K562 (cell line): ENCODE measurements at regions not wholly inside any gene's neighbourhood (a gene's known extent, or its start where the extent isn't known, plus 50 kb on each side); places are given as distances from the start of the nearest gene placed in this dataset.

Source experiments
- CBX1 ChIP-seq: sonication (generic); IDR thresholded peaks from 2 replicates; pipeline ENCODE4 v1.6.1; 2016; ENCODE audit warnings: antibody characterized with exemption, low read depth, mild to moderate bottlenecking
- CHD4 ChIP-seq: fragments of 200-600 bp; sonication (generic); IDR thresholded peaks from 3 replicates; pipeline ENCODE4 v1.6.1; 2012; ENCODE audit warnings: low read depth, mild to moderate bottlenecking, mixed read lengths, low read length, inconsistent platforms; ENCODE audit not compliant: insufficient read depth, insufficient replicate concordance, poor library complexity, severe bottlenecking
- CTCF ChIP-seq, 3 experiments: IDR thresholded peaks in 2 of 3; conservative IDR thresholded peaks in 1 of 3; 2 replicates each; pipeline ENCODE4 v1.5.1; 2011 to 2012; ENCODE audit warnings: low read length in 3 of 3, mild to moderate bottlenecking in 3 of 3, control low read depth in 2 of 3, improper control_type of control experiment in 1 of 3, inconsistent platforms in 1 of 3, low read depth in 1 of 3, mixed read lengths in 1 of 3, moderate library complexity in 1 of 3; ENCODE audit not compliant: insufficient read depth in 2 of 3
- HLTF ChIP-seq: fragments of 450-650 bp; IDR thresholded peaks from 2 replicates; pipeline ENCODE4 v1.6.1; 2016
- NR1H2 ChIP-seq: sonication (generic); formaldehyde crosslinking; IDR thresholded peaks from 2 replicates; pipeline ENCODE4 v1.4.0; 2020; ENCODE audit warnings: mild to moderate bottlenecking, missing genetic modification reagents
- POLR2A ChIP-seq: fragments of 450-650 bp; conservative IDR thresholded peaks from 2 replicates; pipeline ENCODE4 v1.6.1; 2016
- TAL1 ChIP-seq: fragments of 450-650 bp; IDR thresholded peaks from 2 replicates; pipeline ENCODE4 v1.6.1; 2016; ENCODE audit warnings: mild to moderate bottlenecking
- YY1 ChIP-seq, 3 experiments: IDR thresholded peaks; 2 replicates each; pipeline ENCODE4 v1.6.1; 2011; ENCODE audit warnings: low read length in 2 of 3, mild to moderate bottlenecking in 2 of 3, moderate library complexity in 2 of 3, borderline replicate concordance in 1 of 3, control low read depth in 1 of 3, low read depth in 1 of 3; ENCODE audit not compliant: insufficient read depth in 3 of 3, insufficient replicate concordance in 2 of 3, control insufficient read depth in 1 of 3, insufficient read length in 1 of 3; ENCODE audit errors: extremely low read depth in 1 of 3
- ZNF274 ChIP-seq: IDR thresholded peaks from 2 replicates; pipeline ENCODE4 v1.6.1; 2011; ENCODE audit warnings: low read depth, mild to moderate bottlenecking, low read length, moderate library complexity, borderline replicate concordance
- ZNF609 ChIP-seq: sonication (generic); formaldehyde crosslinking; IDR thresholded peaks from 2 replicates; pipeline ENCODE4 v1.8.1; 2023; ENCODE audit warnings: missing genetic modification reagents, mild to moderate bottlenecking, borderline replicate concordance
- ZNF639 ChIP-seq, 2 experiments: fragments of 200-800 bp in 1 of 2; sonication (Bioruptor generic) in 1 of 2; sonication (generic) in 1 of 2; formaldehyde crosslinking in 1 of 2; IDR thresholded peaks in 1 of 2; conservative IDR thresholded peaks in 1 of 2; 2 replicates each; pipeline versions ENCODE4 v1.5.0 to v1.6.1; 2016 to 2020; ENCODE audit warnings: missing compliant biosample characterization in 1 of 2, missing genetic modification characterization in 1 of 2, missing genetic modification reagents in 1 of 2
- ZNF707 ChIP-seq: fragments of 250-450 bp; sonication (Bioruptor Pico); conservative IDR thresholded peaks from 2 replicates; pipeline ENCODE4 v1.8.0; 2022; ENCODE audit warnings: inconsistent platforms, mild to moderate bottlenecking, moderate library complexity

GRCh38 chr1:81379430-81379829, 421.3 kb upstream of the ADGRL2 start:
- TF ChIP-seq ZNF707 (CRISPR knock-in tag) (no peak), ZNF609 (CRISPR knock-in tag) (no peak), CTCF (IDR thresholded peaks at IDR 0.05 in 2 of 3, conservative IDR thresholded peaks at IDR 0.05 in 1 of 3; ENCODE audit: insufficient read depth in 2 of 3, low read depth in 1 of 3, low read length in 3 of 3) (no peak), ZNF639 (CRISPR knock-in tag; conservative IDR thresholded peaks at IDR 0.05 in 1 of 2, IDR thresholded peaks at IDR 0.05 in 1 of 2) (no peak), CBX1 (no peak), CHD4 (no peak), ZNF274 (no peak), NR1H2 (no peak), YY1 (IDR thresholded peaks at IDR 0.05; ENCODE audit: borderline replicate concordance in 1 of 3, control insufficient read depth in 1 of 3, extremely low read depth in 1 of 3, insufficient read depth in 3 of 3, insufficient read length in 1 of 3, insufficient replicate concordance in 2 of 3, low read depth in 1 of 3, low read length in 2 of 3) (no peak), HLTF (no peak), TAL1 (no peak), POLR2A (no peak)
